Brain microvascular endothelial cell (primary cell): ENCODE measurements at regions not wholly inside any gene's neighbourhood (a gene's known extent, or its start where the extent isn't known, plus 50 kb on each side); places are given as distances from the start of the nearest gene placed in this dataset.

Experiments used
- DNase-seq: peaks from one replicate; pipeline ENCODE4 v3.0.0-alpha.2; 2020
- H3K27ac ChIP-seq: fragments of 250-450 bp; sonication (Bioruptor Pico); 2 replicates; pipeline ENCODE4 v1.5.1; 2020; ENCODE audit warnings: mild to moderate bottlenecking, moderate library complexity
- H3K27me3 ChIP-seq: fragments of 250-450 bp; sonication (Bioruptor Pico); replicated peaks from 2 replicates; pipeline ENCODE4 v1.5.1; 2020; ENCODE audit warnings: mild to moderate bottlenecking
- H3K36me3 ChIP-seq: fragments of 250-450 bp; sonication (Bioruptor Pico); replicated peaks from 2 replicates; pipeline ENCODE4 v1.5.1; 2020; ENCODE audit warnings: mild to moderate bottlenecking
- H3K4me3 ChIP-seq: 2 replicates; pipeline ENCODE4 v1.5.1; 2011; ENCODE audit warnings: low read depth, mild to moderate bottlenecking, control low read depth, low read length, moderate library complexity
- in situ Hi-C: cut with HindIII; loops from 2 replicates; pipeline ENCODE4 v1.10.0; 2017; ENCODE audit warnings: low sequenced_read_pairs, low pct_ligation_motif_present
- TF ChIP-seq, protein P1 (sequence below): IDR thresholded peaks from 2 replicates; pipeline ENCODE4 v1.5.1; 2011; ENCODE audit warnings: low read depth, mild to moderate bottlenecking, moderate library complexity, low read length, control low read depth, inconsistent platforms; ENCODE audit errors: missing control alignments

- no peak overlapping the region for H3K27ac ChIP-seq
- in situ Hi-C loops = no loop called here
Observed at GRCh38 chr10:10818082-10818481, 199.6 kb upstream of the CELF2 start.

DNA sequence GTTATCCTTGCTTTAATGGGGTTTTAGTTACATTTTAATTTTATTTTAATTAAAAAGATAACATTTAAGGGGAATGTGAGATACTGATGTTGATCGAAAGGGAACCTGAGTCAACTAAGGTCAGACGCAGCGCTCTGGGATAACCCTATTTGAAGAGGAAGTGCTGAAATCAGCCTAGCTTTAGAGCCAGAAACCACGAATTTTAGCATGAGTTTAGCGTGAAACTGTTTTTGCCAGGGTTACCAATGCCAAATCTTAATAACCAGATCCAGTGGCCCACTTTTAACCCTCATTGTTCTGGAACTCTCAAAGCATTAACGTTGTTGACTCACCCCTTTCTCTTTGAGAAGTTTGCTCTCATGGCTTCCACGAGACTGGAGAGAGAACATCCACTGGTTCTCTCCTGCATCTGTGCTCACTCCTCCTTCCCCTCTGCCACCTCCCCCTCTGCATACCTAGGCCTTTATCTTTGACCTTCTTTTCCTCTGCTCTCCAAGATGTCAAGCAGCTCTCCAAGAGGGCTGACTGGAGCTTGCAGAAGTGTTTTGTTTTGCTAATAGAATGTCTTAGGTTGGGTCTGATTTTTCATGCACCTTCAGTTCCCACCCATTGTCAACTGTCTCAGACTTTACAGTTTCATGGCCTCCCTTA, 198.3 kb upstream of the CELF2 start:
- Histone ChIP-seq H3K36me3 (no peaks in the 10 kb centered on the region), H3K27ac (no peak overlapping the region), H3K27me3 (no peaks in the 10 kb centered on the region), H3K4me3 (no peak overlapping the region)
- DNase-seq = no peak
- in situ Hi-C loops = no loop called here
- TF ChIP-seq, protein P1, sequence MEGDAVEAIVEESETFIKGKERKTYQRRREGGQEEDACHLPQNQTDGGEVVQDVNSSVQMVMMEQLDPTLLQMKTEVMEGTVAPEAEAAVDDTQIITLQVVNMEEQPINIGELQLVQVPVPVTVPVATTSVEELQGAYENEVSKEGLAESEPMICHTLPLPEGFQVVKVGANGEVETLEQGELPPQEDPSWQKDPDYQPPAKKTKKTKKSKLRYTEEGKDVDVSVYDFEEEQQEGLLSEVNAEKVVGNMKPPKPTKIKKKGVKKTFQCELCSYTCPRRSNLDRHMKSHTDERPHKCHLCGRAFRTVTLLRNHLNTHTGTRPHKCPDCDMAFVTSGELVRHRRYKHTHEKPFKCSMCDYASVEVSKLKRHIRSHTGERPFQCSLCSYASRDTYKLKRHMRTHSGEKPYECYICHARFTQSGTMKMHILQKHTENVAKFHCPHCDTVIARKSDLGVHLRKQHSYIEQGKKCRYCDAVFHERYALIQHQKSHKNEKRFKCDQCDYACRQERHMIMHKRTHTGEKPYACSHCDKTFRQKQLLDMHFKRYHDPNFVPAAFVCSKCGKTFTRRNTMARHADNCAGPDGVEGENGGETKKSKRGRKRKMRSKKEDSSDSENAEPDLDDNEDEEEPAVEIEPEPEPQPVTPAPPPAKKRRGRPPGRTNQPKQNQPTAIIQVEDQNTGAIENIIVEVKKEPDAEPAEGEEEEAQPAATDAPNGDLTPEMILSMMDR = no peak

More at GRCh38 chr10:10818082-10818481, 199.6 kb upstream of the CELF2 start:
- DNase-seq = peak; percentile 42
- Histone ChIP-seq H3K27me3 (no peaks in the 10 kb centered on the region), H3K36me3 (no peaks in the 10 kb centered on the region), H3K4me3 (no peak overlapping the region)
- TF ChIP-seq, protein P1 = no peak

GRCh38 chr10:10821926-10822325, 195.7 kb upstream of the CELF2 start:
- DNase-seq = no peak
- Histone ChIP-seq H3K36me3 (no peaks in the 10 kb centered on the region), H3K27ac (no peak overlapping the region), H3K4me3 (no peak overlapping the region), H3K27me3 (no peaks in the 10 kb centered on the region)
- TF ChIP-seq, protein P1 = no peak
- in situ Hi-C loops = no loop called here

DNA sequence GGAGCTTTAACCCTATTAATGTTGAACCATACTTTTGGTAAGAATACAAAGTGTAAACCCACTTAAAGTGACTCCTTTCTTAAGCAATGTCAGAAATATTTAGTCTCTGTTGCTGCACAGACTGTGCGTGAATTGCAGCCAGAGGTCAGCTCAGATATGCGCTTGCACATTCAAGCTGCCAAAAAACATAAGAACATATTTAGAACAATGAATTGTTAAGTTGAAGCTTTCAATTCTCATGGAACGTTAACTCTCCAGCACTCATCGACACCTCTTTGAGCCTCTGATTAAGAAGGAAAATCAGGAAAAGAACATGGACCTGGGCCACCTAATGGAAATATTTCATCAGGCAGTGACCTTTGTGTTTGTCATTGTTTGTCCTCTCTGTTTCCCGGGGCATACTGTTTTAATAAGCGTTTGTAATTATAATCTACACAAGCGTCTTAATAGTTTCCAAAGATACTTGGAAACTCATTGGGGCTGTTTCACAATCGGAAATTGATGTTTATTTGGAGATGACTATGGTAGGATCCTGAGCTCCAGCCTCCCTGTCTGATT, 193.0 kb upstream of the CELF2 start:
- peak; percentile 92 for DNase-seq
- H3K27ac ChIP-seq = peak overlapping the region; percentile 95
- H3K27me3 ChIP-seq = no peaks in the 10 kb centered on the region
- in situ Hi-C loops = no loop called here
- TF ChIP-seq, protein P1 = no peak
- no peak overlapping the region for H3K4me3 ChIP-seq
- H3K36me3 ChIP-seq = no peaks in the 10 kb centered on the region

DNA sequence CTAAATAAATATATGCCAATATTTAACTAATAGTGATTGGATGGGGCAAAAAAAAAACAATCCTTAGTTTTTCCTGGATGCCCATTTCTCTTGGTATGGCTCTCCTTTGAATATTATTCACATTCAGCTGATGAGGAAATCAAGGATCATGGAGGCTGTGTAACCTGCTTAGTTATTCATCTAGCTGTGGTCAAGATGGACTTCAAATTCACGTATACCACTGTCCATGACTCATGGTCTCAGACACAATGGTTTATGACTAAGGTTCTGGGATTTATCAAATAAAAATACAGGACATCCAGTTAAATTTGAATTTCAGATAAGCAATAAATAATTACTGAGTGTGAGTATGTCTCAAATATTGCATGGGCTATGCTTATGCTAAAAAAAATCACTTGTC, 191.5 kb upstream of the CELF2 start:
- TF ChIP-seq, protein P1 = no peak
- in situ Hi-C loops = no loop called here
- peak overlapping the region; percentile 95 for H3K27ac ChIP-seq
- peak; percentile 88 for DNase-seq
- H3K4me3 ChIP-seq = no peak overlapping the region
- no peaks in the 10 kb centered on the region for H3K36me3 ChIP-seq
- no peaks in the 10 kb centered on the region for H3K27me3 ChIP-seq

- DNase-seq = no peak
- no peaks in the 10 kb centered on the region for H3K27me3 ChIP-seq
- in situ Hi-C loops = no loop called here
- H3K4me3 ChIP-seq = no peak overlapping the region
- TF ChIP-seq, protein P1 = no peak
- H3K27ac ChIP-seq = no peak overlapping the region
- H3K36me3 ChIP-seq = no peaks in the 10 kb centered on the region
Observed at GRCh38 chr10:10828623-10829022, 189.0 kb upstream of the CELF2 start.
